DOHH2 (cell line): ENCODE measurements at regions not wholly inside any gene's neighbourhood (a gene's known extent, or its start where the extent isn't known, plus 50 kb on each side); places are given as distances from the start of the nearest gene placed in this dataset.

Experiments used
- CTCF ChIP-seq: fragments of 200-600 bp; sonication (generic); IDR thresholded peaks from one replicate; pipeline ENCODE4 v1.5.1; 2014; ENCODE audit warnings: antibody characterized with exemption, mild to moderate bottlenecking, low read depth, low read length; ENCODE audit not compliant: poor library complexity, severe bottlenecking
- EZH2phosphoT487 ChIP-seq: fragments of 200-600 bp; sonication (generic); IDR thresholded peaks from 2 replicates; pipeline ENCODE4 v1.6.1; 2017; ENCODE audit warnings: borderline replicate concordance, mild to moderate bottlenecking, antibody characterized with exemption, low read length, moderate library complexity, mixed read lengths

- TF ChIP-seq CTCF (no peak), EZH2phosphoT487 (no peak)
Measured at GRCh38 chr18:44343570-44343969, 337.1 kb upstream of the SETBP1 start.
